BLaER1 (cell line): ENCODE measurements at regions not wholly inside any gene's neighbourhood (a gene's known extent, or its start where the extent isn't known, plus 50 kb on each side); places are given as distances from the start of the nearest gene placed in this dataset.

ENCODE experiments used
- H3K27ac ChIP-seq: shearing (Covaris generic); formaldehyde crosslinking; 2 replicates; pipeline ENCODE4 v1.8.1; 2022
- H3K27me3 ChIP-seq: shearing (Covaris generic); formaldehyde crosslinking; 2 replicates; pipeline ENCODE4 v1.8.1; 2022
- H3K36me3 ChIP-seq: shearing (Covaris generic); formaldehyde crosslinking; 2 replicates; pipeline ENCODE4 v1.8.1; 2022
- H3K4me1 ChIP-seq: shearing (Covaris generic); formaldehyde crosslinking; 2 replicates; pipeline ENCODE4 v1.8.1; 2022
- H3K4me2 ChIP-seq: shearing (Covaris generic); formaldehyde crosslinking; 2 replicates; pipeline ENCODE4 v1.8.1; 2022
- H3K4me3 ChIP-seq: shearing (Covaris generic); formaldehyde crosslinking; 2 replicates; pipeline ENCODE4 v1.8.1; 2022
- H3K9ac ChIP-seq: shearing (Covaris generic); formaldehyde crosslinking; 2 replicates; pipeline ENCODE4 v1.8.1; 2022
- H3K9me3 ChIP-seq: shearing (Covaris generic); formaldehyde crosslinking; 2 replicates; pipeline ENCODE4 v1.8.1; 2022
- H4K20me1 ChIP-seq: shearing (Covaris generic); formaldehyde crosslinking; 2 replicates; pipeline ENCODE4 v1.8.1; 2022
- Cebpa-rat ChIP-seq: shearing (Covaris generic); IDR thresholded peaks from 2 replicates; pipeline ENCODE4 v1.8.1; 2022

DNA sequence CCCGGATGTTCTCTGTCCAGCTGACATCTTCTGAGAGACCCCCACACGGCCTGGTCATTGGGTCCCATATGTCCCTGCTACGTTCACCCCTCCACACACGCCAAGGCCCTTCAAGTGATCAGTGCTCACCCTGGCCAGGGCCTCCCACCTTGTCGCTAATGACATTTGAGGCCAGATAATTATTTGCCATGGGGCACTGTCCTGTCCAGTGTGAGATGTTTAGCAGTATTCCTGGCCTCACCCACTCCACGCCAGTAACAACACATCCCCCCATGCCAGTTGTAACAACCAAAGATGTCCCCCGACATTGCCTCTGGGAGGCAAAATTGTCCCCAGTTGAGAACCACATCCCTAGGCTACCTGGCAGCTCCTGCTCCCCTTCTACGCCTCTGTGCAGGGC is 49.9 kb upstream of the NANOS1 start:
- peak overlapping the region; percentile 49 for H3K4me2 ChIP-seq
- no peak for TF ChIP-seq Cebpa-rat
- peaks cover 42% of the 10 kb centered on the region for H3K4me1 ChIP-seq
- no peak overlapping the region for H3K4me3 ChIP-seq
- H3K36me3 ChIP-seq = no peaks in the 10 kb centered on the region
- no peak overlapping the region for H3K9ac ChIP-seq
- H3K9me3 ChIP-seq = peaks cover 2% of the 10 kb centered on the region; the same call in 1 of the 2 replicates
- no peaks in the 10 kb centered on the region for H4K20me1 ChIP-seq
- no peaks in the 10 kb centered on the region for H3K27me3 ChIP-seq
- no peak overlapping the region for H3K27ac ChIP-seq
